Brain pericyte (primary cell): ENCODE measurements at regions not wholly inside any gene's neighbourhood (a gene's known extent, or its start where the extent isn't known, plus 50 kb on each side); places are given as distances from the start of the nearest gene placed in this dataset.

Experiments used
- DNase-seq: peaks from one replicate; pipeline ENCODE4 v3.0.0-alpha.2; 2012; ENCODE audit warnings: low read depth, low spot score

DNA sequence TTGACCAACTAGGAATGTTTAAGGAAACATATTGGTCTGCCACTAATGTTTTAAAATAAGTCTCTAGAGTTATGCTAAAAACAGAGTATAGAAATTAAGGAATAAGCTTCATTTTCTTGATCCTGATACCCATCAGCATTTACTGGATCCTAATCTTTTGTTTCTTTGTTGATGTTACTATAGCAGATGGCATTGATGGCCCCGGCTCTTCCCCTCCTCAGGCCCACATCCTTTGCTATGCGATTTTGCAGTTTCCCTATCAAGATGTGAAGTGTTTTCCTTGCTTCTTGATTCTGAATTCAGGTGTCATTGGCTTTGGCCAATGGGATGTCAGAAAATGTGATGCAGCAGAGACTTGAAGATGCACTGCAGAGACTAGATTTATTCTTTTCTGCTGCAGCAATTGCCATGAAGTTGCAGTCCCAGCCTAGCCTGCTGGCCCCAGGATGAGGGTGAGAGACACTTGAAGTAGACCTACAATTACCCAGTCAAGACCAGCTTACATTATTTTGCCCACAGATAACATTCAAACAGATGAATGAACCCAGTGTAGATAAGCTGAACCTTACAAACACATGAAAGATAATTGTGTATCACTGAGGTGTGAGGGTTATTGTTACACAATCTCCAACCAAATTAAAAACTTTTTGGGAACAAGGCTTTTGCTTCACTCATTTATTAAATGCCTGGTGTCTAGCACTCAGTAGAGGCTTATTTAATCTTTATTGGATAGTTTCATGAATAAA, 115.2 kb upstream of the ITGA4 start:
- no peak for DNase-seq

- no peak for DNase-seq
These were observed 108.9 kb upstream of the ITGA4 start for GRCh38 chr2:181348107-181348837.

- DNase-seq = no peak
These were observed 105.0 kb upstream of the ITGA4 start for GRCh38 chr2:181352158-181352557.

- DNase-seq = peak; percentile 27
These were observed 102.6 kb upstream of the ITGA4 start for GRCh38 chr2:181354626-181355025.

DNA sequence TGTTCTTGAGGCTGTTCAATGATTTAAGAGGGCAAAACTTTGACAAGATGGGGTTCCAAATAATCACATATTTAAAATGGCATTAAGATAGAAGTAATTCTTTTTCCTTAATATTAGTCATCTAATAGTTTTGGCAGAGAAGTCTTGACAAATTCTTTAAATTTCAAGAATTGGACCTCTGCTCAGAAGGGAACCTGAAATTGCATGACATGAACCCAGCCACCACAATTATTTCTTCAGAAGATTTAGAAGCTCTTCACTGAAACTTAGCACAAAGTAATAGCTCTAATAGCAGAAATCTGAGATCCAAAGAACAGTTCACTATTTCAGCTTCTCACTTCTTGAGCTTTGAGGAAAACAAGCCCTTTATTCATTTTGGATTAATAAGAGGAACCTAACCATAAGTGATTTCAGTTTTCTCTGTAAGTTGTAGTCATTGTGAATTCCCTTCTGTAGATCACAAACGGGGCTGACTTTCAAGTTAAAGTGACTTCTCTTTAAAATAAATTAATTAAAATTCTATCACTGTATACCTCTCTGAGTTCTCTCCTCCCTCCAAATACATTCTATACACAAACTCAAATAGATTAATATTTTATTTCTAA, 100.6 kb upstream of the ITGA4 start:
- no peak for DNase-seq

- DNase-seq = no peak
These were observed 99.2 kb upstream of the ITGA4 start for GRCh38 chr2:181357979-181358378.

DNA sequence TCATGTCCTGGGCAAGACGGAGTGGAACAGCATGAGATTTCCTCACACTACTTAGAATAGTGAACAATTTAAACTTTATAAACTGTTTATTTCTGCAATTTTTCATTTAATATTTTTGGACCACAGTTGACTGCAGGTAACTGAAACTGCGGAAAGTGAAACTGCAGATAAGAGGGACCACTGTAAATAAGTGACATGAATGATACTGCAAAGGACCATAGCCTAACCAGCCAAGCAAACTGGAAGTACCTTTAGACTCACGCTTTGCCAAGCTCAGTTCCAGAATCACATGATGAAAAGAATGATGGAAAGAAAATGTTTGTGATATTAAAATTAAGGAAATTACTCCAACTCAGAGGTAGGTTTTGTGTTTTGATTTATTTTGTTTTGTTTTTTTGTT, 94.6 kb upstream of the ITGA4 start:
- no peak for DNase-seq

DNA sequence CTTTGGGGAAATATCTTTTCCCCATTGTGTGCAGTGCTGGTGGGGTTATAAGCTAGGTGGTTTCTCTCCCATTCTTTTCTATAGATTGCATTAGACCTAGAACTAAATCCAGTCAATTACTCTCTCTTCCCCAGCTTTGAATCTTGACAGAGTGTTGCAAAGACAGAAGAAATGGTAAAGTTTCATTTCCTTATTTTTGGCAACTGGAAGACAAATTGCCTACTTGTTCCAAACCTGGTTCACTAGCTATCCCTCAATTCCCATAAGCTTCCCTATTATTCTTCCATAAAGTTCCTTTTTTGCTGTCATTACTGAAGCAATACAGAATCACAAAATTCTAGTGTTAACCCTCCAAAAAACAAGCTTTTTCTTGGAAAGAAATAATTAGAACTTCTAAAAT, 94.0 kb upstream of the ITGA4 start:
- DNase-seq = no peak

DNA sequence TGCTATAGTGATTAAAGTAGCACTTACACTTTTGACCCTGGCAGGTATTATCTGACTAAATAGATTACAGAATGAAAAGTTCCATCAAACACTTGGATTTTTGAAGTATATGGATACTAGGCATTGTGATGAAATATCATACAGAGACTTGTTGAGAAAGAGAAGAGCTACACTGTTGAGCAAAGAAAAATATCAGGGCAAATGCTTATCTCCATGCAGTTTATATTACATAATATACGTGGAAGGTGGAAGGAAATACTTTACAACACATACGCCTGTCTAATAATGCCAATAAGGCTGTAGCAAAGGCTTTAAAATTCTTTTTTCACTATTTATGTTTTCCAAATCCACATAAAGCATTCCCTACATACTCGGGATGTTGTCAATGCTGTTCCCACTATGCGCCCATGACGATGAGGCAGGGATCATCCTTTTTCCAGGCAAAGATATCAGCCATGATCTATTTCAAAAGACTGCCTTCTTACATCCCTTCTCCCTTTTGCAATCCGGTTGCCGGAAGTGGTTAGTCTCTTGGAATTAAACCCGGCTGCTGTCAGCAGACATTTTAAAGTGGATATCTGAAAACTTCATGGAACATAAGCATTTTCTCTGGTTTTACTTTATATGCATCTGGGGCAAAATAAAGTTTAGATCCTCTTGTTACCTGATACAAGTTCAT, 92.6 kb upstream of the ITGA4 start:
- no peak for DNase-seq

- no peak for DNase-seq
These were observed 90.5 kb upstream of the ITGA4 start for GRCh38 chr2:181366675-181367175.

GRCh38 chr2:181367411-181367810, 89.8 kb upstream of the ITGA4 start:
- no peak for DNase-seq

DNA sequence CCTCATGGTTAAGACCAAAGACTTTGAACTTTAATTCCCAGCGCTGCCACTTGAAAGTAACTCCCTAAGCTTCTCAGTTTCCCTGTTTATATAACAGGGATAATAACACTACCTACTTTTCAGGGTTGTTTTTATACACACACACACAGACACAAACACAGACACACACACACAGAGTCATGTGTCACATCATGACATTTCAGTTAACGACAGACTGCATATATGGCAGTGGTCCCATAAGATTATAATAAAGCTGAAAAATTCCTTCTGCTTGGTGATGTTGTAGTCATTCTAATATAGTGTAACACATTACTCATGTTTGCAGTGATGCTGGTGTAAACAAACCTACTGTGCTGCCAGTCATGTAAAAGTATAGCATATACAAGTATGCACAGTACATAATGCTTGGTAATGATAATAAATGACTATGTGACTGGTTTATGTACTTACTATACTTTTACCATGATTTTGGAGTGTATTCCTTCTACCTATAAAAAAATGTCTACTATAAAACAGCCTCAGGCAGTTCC, 89.2 kb upstream of the ITGA4 start:
- no peak for DNase-seq

DNA sequence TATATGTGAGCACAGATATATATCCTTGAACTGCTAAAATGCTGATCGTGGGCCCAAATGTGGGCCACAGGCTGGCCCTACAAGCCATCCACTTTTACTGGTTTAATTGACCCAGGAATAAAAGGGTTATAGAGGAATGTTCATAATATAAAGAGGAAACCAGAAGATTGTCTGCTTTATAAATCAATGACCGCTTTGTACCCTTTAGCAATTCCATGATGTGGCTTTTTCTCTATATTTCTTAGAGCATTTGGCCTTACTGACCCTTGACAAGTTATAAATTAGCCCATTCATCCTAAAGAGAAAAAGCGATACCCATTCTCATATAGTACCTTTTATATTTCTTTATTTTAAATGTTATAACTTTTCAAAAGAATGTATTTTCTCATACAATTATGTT, 87.1 kb upstream of the ITGA4 start:
- no peak for DNase-seq

- DNase-seq = no peak
These were observed 86.0 kb upstream of the ITGA4 start for GRCh38 chr2:181371195-181371594.

GRCh38 chr2:181371782-181372645, 85.2 kb upstream of the ITGA4 start:
- DNase-seq = no peak

- no peak for DNase-seq
These were observed 84.5 kb upstream of the ITGA4 start for GRCh38 chr2:181372646-181373040.

- no peak for DNase-seq
These were observed 82.2 kb upstream of the ITGA4 start for GRCh38 chr2:181374781-181375675.

DNA sequence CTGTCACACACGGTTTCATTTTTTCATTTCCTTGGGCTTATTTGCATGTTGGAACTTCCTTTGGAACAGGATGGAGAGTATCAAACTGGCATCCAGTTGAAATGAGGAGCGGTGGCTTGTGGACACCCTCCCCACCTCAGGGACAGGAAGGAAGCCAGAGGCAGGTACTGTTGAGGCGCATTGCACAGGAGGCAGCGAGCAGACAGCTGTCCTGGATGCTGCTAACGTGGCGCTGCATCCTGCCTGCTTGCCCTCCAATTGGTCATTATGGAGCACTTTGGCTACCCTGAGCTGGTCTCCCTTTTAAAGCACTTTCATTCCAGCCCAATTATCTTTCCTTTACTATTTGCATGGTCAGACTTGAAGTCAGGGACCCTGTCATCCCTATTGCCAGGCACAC, 80.7 kb upstream of the ITGA4 start:
- no peak for DNase-seq

GRCh38 chr2:181376999-181377398, 80.2 kb upstream of the ITGA4 start:
- DNase-seq = no peak

DNA sequence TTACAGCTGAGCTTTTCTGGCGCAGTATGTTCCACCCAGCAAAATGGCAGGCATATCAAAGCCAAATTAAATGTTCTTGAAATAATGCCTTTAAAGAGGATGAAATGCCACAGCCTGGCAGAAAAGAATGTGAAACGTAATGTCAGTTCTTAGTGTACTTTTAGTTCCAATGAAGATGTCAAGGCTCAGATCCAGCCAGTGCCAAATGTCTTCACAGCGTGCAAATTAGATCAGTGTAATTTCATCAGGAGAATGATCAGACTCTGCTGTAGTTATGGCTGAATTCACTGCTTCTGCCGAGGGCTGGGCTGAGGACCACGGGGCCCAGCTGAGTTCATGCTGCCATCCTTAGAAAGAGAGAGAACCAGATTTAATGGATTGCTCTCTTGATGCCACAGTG, 78.7 kb upstream of the ITGA4 start:
- no peak for DNase-seq
